ENCODE measurements at regions not wholly inside any gene's neighbourhood (a gene's known extent, or its start where the extent isn't known, plus 50 kb on each side); places are given as distances from the start of the nearest gene placed in this dataset.

DNA sequence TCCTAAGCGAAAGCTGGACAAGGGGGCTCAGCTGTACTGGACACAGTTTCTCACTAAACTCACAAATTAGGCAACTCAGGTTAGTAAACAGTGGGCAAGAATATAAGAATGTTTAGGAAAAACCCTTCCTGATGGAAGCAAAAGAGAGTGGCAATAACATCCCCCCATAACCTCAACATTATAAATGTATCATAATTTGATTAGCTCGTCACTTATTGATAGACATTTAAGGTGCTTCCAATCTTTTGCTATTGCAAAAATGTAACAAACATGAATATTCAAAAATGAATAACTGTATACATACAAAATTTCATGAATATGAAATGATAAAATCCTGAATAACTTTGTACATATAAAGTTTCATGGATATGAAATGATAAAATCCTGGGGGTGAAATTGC, 415.7 kb downstream of the EPM2A start:
- DNase-seq (ENCODE audit: low read depth), result no peak

DNA sequence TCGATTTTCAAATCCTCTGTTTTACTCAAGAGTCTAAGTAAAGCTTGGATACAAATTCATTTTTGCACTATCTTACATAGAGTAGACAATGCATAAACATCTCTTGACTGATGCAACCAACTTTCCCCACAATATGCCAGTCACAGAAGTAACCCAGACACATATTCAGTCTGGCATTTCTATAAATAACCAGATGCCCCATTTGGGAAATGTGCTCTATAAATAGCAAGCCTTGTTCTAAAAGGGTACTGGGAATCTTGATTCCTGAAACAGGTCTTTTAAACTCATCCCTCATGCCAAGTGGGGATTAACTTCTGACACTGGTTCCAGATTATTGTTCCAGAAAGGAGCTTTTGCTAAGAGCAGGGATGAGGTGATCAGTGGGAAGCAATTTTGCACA, 411.7 kb downstream of the EPM2A start:
- DNase-seq (ENCODE audit: low read depth), result no peak

DNA sequence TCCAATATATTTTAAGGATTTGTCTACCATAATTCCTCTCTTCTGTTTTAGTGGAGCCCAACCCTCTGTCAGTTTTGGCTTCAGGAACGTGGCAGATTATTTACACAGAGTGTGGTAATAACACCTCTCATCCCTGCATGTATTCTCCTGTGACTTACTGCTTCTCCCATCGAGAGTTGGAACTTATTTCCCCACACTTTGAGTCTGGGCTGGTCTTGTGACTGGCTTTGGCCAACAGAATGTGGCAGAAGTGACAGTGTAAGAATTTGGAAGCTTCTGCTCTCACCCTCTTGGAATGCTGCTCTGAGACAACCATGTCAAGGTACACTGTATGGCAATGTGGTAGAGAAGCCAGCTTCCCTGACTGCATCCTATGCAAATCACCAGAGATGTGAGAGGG, 407.7 kb downstream of the EPM2A start:
- no peak for DNase-seq (ENCODE audit: low read depth)

DNA sequence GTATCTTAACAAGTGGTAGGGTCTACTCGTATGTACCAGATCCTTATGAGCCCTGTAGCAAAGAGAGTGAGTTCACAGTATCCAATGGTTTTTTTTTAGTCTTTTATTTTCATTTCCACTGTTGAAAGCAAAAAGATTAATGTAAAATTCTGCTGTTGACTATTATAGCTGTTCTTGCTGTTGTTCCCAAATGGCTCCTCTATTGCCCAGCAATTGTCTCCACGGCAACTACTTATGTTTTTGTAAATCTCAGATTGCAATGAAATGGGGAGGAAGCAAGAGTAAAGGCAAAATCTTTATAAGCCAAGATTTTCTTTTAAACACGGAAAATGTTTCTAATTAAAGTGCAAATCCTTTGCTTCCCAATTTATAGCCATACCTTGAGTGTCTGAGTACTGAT, 406.1 kb downstream of the EPM2A start:
- no peak for DNase-seq (ENCODE audit: low read depth)

DNA sequence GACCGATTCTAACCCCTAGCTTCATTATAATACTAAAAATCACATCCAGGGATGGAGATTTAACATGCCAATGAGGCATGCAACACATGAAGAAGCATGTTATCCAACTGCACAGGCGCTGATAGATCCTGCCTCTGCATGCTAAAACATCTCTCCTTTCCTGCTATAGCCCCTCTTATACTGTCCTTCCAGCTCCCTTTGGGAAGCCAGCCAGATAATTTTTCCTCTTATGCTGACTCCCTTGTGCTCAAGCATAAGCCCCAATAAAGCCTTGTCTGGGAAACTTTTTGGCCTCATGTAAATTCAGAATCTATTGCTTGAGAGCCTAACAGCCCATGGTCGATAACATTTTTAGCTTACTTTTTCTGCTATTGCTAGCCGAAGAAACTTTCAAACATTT, 404.3 kb downstream of the EPM2A start:
- DNase-seq (ENCODE audit: low read depth), result no peak

DNA sequence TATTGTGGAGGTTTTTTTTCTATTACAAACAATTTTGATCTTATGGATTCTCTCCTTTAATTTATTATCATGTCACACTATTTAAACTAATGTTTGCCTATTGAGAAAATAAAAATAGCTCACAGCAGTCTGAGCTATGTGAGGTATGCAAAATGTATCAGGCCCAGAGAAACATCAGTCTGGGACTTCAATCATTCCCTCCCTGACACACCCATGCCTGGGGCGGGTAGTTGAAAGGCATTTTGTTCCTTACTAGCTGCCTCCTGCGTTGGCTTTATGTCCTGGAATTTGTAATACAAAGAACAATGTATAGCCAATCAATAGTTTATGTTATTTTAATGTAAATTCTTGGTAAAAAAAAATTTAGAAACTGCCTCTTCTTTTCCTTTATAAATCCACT, 403.3 kb downstream of the EPM2A start:
- DNase-seq (ENCODE audit: low read depth), result no peak

DNA sequence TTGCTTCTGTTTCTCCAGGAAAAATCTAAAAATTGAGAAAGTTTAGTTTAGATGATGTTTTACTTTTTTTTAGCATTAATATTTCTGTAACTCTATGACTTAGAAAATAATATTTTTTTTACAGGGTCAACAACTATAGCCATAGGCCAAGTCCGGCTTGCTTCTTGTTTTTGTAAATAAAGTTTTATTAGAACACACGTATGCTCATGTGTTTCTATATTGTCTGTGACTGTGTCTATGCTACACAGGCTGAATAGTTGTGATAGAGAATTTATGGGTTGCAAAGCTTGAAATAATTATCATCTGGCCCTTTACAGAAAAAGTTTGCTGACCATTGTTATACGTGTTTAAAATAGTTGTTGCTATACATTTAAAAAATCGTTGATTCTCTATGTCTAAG, 399.2 kb downstream of the EPM2A start:
- DNase-seq (ENCODE audit: low read depth), result no peak

DNA sequence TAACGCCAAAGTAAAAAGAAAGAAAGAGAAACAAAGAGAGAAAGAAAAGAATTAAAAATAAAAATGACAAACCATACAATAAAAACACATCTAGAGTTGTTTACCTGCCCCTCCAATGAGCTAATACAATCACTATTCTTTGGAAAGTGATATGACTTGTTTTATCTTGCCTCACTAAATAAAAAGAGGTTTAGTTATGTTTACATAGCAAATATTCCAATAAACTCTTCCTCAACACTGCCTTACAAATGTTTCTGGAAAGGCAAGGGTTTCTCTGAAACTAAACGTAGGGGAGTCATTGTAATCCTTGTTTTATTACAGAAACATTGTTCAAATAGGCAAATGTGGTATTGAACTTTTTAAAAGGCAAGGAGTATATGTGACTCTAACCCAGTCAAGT, 396.2 kb downstream of the EPM2A start:
- DNase-seq (ENCODE audit: low read depth), result no peak

DNA sequence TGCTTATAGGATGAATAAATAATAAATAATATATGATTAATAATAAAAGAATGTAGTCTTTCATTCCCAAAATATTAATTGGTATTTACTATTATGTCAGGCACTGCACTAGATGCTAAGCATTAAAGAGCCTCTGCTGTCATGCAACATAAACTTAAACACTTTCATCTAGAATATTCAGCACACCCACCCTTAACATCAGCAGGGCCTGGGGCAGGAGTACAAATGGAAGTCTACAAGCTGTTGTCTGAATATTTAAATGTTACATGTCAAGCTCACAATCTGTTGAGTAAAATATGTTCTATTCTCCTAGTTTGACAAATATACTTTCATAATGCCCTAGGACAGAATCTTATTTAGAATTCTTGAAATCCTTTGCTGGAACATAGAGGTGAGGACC, 395.1 kb downstream of the EPM2A start:
- DNase-seq (ENCODE audit: low read depth), result no peak

DNA sequence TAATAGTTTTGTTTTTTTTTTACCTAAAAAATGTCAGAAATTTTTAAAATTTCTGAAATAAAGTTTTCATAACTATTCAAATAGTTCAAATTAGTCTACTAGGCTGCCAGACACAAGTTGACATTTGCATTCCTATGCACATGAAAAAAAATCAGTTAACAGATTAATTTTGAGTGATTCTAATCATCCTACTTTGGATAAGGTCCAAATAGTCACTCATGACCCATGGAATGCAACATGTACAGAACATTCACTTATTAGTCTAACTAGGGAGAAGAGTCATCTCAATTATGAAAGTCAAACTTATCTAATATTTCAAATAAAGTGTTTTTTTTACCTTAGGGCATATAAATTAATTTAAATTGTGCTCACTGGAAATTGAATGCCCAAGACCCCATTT, 390.2 kb downstream of the EPM2A start:
- no peak for DNase-seq (ENCODE audit: low read depth)

DNA sequence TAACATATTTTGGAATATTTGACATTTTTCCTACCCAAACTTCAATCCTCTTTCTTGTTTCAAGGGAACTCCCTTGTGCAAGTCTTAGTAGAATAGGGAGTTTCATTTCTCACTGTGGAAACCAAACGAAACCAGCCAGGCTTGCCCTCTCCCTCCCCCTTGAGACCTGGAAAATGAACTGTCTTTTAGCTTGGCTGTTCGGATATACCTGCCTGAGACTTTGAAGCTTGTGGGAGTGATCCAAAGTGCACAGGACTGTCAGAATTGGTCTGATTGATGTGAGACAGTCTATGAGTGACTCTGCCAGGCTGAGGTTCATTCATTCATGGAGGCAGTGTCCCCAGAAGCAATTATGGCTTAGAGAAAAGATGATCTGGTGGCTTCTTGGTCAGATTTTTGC, 388.1 kb downstream of the EPM2A start:
- DNase-seq (ENCODE audit: low read depth), result no peak

DNA sequence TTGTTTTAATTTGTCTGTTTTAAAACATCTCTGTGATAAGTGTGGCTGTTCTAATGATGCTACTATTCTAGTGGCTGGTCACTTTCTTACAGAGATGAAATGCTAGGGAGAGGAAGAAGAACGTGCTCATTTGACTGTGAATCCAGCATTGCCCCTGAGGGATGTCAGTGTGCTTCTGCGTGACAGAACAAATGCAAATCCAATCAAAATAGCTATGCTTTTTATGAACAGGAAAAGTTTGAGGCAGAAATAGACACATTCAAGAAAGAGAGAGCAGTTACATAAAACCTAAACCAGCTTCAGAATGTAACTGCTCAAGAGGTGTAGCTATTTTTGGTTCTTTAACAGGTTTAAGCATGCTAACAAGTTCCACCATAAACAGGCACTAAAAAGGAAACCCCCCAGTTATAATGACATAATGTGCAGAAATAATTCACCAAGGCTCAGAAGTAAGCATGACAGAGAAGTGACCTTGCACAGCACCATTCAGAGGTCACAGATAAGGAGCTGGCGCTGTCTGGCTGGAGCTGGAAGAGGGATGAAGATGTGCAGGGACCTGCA, 385.3 kb downstream of the EPM2A start:
- no peak for DNase-seq (ENCODE audit: low read depth)

DNA sequence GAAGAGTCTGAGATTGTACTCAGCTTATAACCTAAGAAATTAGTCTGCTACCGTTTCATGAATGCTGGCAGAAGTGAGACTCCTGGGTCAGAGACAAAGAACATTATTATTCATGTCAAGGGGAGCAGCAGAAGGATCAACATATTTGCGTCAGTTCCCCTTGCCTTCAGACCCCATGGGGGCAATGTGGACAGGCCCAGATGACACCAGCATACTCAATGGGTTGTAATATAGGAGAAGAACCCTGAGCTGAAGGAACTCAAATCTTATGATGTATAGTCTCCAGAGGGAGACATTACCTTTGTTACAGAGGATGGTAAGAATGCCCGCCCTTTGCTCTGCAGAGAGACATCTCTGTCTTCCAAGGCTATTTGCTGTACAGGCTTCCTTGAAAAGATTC, 384.4 kb downstream of the EPM2A start:
- DNase-seq (ENCODE audit: low read depth), result no peak

DNA sequence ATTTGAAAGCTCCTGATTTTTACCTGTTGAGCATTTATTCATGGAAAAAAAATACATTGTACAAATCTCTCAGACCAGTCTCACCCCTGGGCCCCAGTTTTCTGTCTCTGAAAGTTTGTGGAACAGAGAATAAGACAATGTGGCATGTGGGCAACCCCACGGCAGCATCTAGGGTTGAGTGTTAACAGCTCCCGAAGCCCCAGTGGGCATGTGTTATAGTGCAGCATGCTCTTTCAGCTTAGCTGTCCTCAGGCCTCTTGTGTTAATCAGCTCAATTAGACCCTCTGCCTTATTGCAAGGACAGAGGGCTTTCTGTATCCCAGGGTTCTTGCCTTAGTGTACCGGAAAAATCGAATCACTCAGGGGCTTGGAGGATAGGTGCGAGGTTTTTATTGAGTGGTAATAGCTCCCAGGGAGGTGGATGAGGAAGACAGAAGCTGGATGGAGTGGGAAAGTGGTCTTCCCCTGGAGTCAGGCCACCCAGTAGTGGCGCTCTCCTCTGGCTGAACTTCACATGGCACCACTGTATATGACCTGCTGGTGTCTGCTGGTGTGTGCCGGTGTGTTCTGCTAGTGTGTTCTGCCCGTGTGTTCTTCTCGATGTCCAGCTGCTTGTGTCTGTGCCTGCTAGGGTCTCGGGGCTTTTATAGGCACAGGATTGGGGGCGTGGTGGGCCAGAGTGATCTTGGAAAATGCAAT, 382.8 kb downstream of the EPM2A start:
- no peak for DNase-seq (ENCODE audit: low read depth)

DNA sequence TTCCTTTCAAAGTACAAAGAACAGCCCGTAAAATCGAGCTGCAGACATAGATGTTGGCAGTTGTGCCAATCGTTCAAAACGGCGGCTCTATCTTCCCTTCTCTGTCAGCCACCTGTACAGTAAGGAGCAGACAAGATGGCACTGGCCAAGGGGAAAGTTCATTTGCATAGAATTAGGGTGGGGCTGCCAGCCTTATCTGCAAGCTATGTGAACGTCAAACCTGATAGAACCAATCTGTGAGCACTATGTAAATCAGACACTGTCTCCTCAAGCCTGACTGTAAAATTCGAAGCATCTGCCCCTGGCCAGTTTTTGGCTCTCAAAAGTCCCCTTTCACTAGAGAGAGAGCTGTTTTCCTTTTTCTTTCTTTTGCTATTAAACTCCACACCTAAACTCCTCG, 374.5 kb downstream of the EPM2A start:
- no peak for DNase-seq (ENCODE audit: low read depth)

DNA sequence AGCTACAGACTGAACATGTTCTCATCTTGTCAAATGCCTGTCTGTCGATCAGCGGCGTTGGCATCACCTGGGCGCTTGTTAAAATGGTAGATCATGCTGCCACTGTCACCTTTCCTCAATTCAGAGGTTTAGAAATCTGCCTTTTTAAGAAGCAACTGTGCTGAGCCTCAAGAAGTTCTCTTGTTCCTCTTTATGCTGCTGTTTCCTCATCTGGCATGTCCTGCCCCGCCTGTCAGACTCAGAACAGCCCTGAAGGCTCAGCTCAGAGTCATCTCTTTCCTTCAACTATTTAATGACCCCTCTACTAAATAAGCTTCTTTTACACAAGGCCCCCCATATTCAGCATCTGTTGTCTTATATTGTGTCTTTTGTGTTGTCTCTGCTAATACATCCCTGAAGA, 368.2 kb downstream of the EPM2A start:
- DNase-seq (ENCODE audit: low read depth), result no peak

DNA sequence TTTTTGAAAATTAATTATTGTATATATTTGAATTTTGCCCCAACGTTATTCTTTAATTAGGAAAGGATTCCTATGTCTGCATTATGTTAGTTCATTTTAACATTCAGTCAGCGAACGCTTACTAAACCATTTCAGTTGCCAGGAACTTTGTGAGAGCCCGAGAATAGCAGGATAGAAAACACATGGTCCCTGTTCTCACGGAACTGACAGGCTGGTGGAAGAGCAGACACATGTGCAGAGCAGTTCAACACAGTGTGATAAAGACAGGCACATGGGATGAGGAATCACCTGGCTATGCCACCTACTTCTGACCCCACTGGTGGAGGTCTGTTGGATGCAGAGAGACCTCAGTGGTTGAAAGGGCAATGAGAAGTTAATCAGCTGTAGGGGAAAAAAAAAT, 367.2 kb downstream of the EPM2A start:
- DNase-seq (ENCODE audit: low read depth), result no peak

DNA sequence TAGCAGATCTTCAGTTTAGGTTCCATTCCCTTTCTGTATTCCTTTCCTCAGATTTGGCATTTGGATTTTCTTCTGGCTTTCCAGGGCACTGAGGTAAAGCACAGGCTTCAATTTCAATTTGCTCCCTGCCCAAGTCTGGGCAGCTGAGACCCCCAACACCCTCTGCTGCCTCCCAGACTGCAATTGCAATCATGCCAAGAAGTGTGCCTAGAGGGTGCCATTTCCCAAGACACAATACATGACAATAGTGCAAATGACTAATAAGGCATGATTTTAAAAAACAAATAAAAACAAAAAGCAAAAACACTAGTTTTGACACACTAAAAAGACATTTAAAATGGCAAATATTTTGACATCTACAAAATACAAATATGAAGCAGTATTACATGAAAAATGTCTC, 364.8 kb downstream of the EPM2A start:
- no peak for DNase-seq (ENCODE audit: low read depth)

DNA sequence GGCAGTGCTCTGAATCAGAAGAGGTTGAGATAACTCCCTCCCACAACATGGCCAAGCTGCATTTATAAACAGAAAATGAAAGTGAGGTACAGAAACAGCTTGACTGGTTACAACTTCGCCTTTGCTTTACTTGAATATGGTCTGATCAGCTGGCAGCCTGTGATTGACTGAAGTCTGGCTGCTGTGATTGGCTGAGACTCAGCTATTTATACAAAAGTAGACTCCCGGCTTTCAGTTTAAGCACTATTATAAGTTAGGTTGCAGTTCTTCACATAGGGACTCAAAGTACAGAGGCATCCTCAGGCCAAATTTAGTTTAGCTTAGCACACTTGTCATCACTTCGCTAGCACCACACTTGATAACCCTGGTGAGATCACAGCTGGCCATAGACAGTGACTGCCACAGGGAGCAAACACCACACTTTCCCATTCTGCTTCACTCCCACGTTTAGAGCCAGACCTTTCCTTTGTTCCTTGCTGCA, 362.6 kb downstream of the EPM2A start:
- DNase-seq (ENCODE audit: low read depth), result no peak

DNA sequence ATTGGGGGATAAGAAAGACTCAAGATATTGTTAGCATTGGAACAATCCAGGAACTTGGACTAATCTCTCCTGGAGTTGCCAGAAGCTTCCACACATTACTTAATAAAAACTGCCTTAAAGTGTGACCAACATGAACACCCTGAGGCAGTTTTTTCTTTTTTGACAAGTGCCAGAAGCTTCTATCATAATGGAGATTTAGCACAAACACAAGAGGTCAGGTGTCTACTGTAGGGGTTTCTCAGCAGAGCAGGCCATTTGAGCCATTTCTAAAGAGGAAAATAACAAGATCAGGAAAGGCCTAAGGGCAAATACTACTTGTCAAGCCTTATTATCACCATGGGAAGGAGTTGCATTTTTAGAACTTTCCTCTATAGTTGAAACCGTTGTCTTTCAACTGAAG, 361.5 kb downstream of the EPM2A start:
- no peak for DNase-seq (ENCODE audit: low read depth)

DNA sequence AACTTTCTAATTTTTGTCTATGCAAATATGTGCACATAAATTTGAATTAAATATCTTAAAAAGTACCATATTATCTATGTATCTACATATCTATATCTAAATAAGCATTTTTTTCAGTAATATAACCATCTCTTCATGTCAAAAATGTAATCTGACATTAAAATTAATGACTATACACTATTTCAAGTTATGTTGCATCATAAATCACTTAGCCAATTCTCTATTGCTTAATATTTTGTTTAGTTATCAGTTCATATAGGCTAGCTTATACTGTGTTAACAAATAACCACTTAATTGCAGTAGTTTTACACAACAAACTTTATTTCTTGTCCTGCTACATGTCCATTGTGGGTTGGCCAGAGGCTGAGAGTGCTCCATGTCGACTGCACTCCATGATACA, 360.8 kb downstream of the EPM2A start:
- no peak for DNase-seq (ENCODE audit: low read depth)

DNA sequence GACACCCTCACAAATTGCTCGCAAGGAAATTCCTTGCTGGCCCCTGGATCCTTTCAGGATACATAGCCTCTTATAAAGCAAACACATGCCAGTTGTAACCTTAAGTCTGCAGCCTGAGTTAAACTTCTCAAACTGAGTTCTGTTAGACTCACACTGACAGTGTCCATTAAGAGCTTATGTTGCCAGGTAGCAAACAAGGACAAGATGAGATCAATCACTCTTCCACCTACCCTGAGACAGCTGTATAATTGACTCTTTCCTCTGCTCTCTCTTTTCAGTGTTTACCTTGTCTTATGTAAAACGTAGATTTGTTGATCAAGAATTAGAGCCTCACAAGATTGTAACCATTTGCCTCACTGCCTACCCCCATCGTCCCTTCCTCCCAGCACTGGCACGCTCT, 359.8 kb downstream of the EPM2A start:
- no peak for DNase-seq (ENCODE audit: low read depth)

DNA sequence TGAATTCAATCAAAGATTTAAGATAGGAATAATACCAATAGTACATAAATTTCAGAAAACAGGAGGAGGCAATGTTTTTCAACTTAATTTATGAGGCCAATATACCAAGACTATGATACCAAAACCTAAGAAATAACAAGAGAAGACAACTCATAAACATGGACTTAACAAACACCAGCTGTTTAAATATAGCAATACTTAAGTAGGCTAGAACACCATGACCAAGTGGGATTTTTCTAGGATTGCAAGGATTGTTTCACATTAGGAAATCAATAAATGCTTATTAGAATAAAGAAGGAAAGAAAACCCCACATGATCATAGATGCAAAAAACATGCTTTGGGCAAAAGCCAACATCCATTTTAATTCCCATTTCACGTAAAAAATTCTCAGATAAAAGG, 355.1 kb downstream of the EPM2A start:
- DNase-seq (ENCODE audit: low read depth), result no peak

DNA sequence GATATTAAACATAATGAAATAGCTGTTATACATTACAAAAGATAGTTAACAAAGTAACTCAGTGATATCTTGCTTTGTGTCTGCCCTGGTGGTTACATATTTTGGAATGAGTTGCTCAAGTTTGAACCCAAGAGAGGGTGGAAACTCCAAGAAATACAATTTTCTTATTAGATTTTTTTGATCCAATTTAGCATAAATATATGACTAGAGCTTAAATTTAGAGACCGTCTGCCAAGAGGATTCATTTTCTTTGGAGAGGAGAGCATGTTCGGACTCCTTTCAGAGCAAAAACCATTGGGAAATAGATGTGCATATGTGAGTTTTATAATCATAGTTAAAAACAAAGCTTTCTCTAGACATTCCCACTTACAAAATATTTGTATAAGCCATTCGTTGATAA, 353.4 kb downstream of the EPM2A start:
- DNase-seq (ENCODE audit: low read depth), result no peak

Measured in stimulated activated CD8-positive, alpha-beta memory T cell treated with anti-CD3 and anti-CD28 coated beads, Interleukin-12 subunit alpha, Interleukin-12 subunit beta, amount 100 ng/mL, for 4 hours (primary cell).